GM20000 (cell line): ENCODE measurements at regions not wholly inside any gene's neighbourhood (a gene's known extent, or its start where the extent isn't known, plus 50 kb on each side); places are given as distances from the start of the nearest gene placed in this dataset.

Experiments used
- DNase-seq: peaks from one replicate; pipeline ENCODE4 v3.0.0; 2012; ENCODE audit warnings: low spot score
- CTCF ChIP-seq: IDR thresholded peaks from 2 replicates; pipeline ENCODE4 v1.5.1; 2012; ENCODE audit warnings: mild to moderate bottlenecking, control low read depth; ENCODE audit errors: extremely low read depth, missing control alignments

- DNase-seq = no peak
- TF ChIP-seq CTCF = no peak
Observed at GRCh38 chr7:13692548-13692947, 296.9 kb downstream of the ETV1 start.

GRCh38 chr7:13702251-13702650 lies 287.2 kb downstream of the ETV1 start:
- DNase-seq = no peak
- no peak for TF ChIP-seq CTCF

- TF ChIP-seq CTCF = no peak
- DNase-seq = no peak
Observed at GRCh38 chr7:13708670-13709069, 280.8 kb downstream of the ETV1 start.

- no peak for TF ChIP-seq CTCF
- DNase-seq = no peak
Observed at GRCh38 chr7:13713092-13713491, 276.4 kb downstream of the ETV1 start.

- no peak for DNase-seq
- no peak for TF ChIP-seq CTCF
Observed at GRCh38 chr7:13715534-13715933, 273.9 kb downstream of the ETV1 start.

GRCh38 chr7:13717031-13717430 lies 272.4 kb downstream of the ETV1 start:
- TF ChIP-seq CTCF = no peak
- DNase-seq = no peak

- DNase-seq = no peak
Observed at GRCh38 chr7:13724191-13724976, 265.1 kb downstream of the ETV1 start.

More at GRCh38 chr7:13724191-13724976, 265.1 kb downstream of the ETV1 start:
- TF ChIP-seq CTCF = no peak
